CD4-positive, alpha-beta T cell (primary cell): ENCODE measurements at regions not wholly inside any gene's neighbourhood (a gene's known extent, or its start where the extent isn't known, plus 50 kb on each side); places are given as distances from the start of the nearest gene placed in this dataset.

ENCODE experiments used
- ATAC-seq: fragments of 200-7000 bp; cut with Tn5 transposase; one replicate; pipeline ENCODE4 v1.10.0; 2022; ENCODE audit warnings: mild to moderate bottlenecking; ENCODE audit not compliant: poor library complexity
- CTCF ChIA-PET: fragments of 350-600 bp; sonication (Branson Sonifier 250); formaldehyde crosslinking; loops from one replicate; lab custom pipeline; 2021; ENCODE audit warnings: antibody characterized with exemption, inconsistent platforms; lab: Charles Lee
- POLR2A ChIA-PET: fragments of 350-600 bp; sonication (Branson Sonifier 250); formaldehyde crosslinking; loops from one replicate; lab custom pipeline; 2021; ENCODE audit warnings: antibody characterized with exemption, inconsistent platforms; lab: Charles Lee
- DNase-seq, 14 experiments: peaks; one replicate each; pipeline ENCODE4 v3.0.0-alpha.2; 2013 to 2020; ENCODE audit warnings: mixed read lengths in 2 of 14
- H3K27ac ChIP-seq, 2 donors: one replicate each; pipeline versions ENCODE4 v1.5.1 to v1.7.0; 2013; ENCODE audit warnings: low read length in 2 of 2, low read depth in 1 of 2, mild to moderate bottlenecking in 1 of 2
- H3K27me3 ChIP-seq, 2 experiments: 1 replicate in 1 of 2; 2 replicates in 1 of 2; pipeline versions ENCODE4 v1.6.1 to v1.7.0; 2013; ENCODE audit warnings: low read length in 2 of 2, control low read depth in 1 of 2, mild to moderate bottlenecking in 1 of 2, moderate library complexity in 1 of 2; ENCODE audit not compliant: insufficient read depth in 2 of 2, control insufficient read depth in 1 of 2
- H3K36me3 ChIP-seq: one replicate; pipeline ENCODE4 v1.6.1; 2013; ENCODE audit warnings: low read length, control low read depth; ENCODE audit not compliant: insufficient read depth
- H3K4me1 ChIP-seq: one replicate; pipeline ENCODE4 v1.6.1; 2013; ENCODE audit warnings: low read length, control low read depth; ENCODE audit not compliant: insufficient read depth
- H3K4me3 ChIP-seq: one replicate; pipeline ENCODE4 v1.5.1; 2013; ENCODE audit warnings: mild to moderate bottlenecking, low read length, moderate library complexity
- H3K9me3 ChIP-seq, 2 experiments: 1 replicate in 1 of 2; 2 replicates in 1 of 2; pipeline versions ENCODE4 v1.6.1 to v1.7.0; 2013; ENCODE audit warnings: low read length in 2 of 2, mild to moderate bottlenecking in 2 of 2, control low read depth in 1 of 2, moderate library complexity in 1 of 2; ENCODE audit not compliant: control insufficient read depth in 1 of 2, insufficient read depth in 1 of 2
- H3K27ac Mint-ChIP-seq: one replicate; pipeline ENCODE4 v1.8.0; 2020; ENCODE audit warnings: mixed read lengths
- H3K27me3 Mint-ChIP-seq: one replicate; pipeline ENCODE4 v1.8.0; 2021; ENCODE audit warnings: mixed read lengths
- H3K36me3 Mint-ChIP-seq: one replicate; pipeline ENCODE4 v1.8.0; 2021; ENCODE audit warnings: low read depth, mixed read lengths
- H3K4me1 Mint-ChIP-seq: one replicate; pipeline ENCODE4 v1.8.0; 2021; ENCODE audit warnings: low read depth, mixed read lengths
- H3K4me3 Mint-ChIP-seq: one replicate; pipeline ENCODE4 v1.8.0; 2020; ENCODE audit warnings: mild to moderate bottlenecking, mixed read lengths
- H3K9me3 Mint-ChIP-seq: one replicate; pipeline ENCODE4 v1.8.0; 2020; ENCODE audit warnings: mixed read lengths
- CTCF ChIP-seq: fragments of 200-600 bp; IDR thresholded peaks from one replicate; pipeline ENCODE4 v1.8.0; 2022; ENCODE audit warnings: antibody characterized with exemption, mild to moderate bottlenecking
- intact Hi-C, 2 experiments: fragments of 100-400 bp; cut with DNase I in 1 of 2; cut with micrococcal nuclease in 1 of 2; formaldehyde crosslinking; loops; one replicate each; pipeline versions ENCODE4 v1.15.1 to v1.9.0; 2023 to 2025; cut with DNase I, micrococcal nuclease

- Mint-ChIP-seq H3K4me3 (no peak overlapping the region), H3K36me3 (no peaks in the 10 kb centered on the region), H3K27ac (no peak overlapping the region), H3K9me3 (peaks cover 4% of the 10 kb centered on the region), H3K27me3 (peaks cover 10% of the 10 kb centered on the region), H3K4me1 (no peaks in the 10 kb centered on the region)
- POLR2A ChIA-PET, result no interaction called here
- no peak overlapping the region for H3K4me3 ChIP-seq
- ATAC-seq, result no peak
- peaks cover 4% of the 10 kb centered on the region in 2 experiments for H3K9me3 ChIP-seq
- H3K4me1 ChIP-seq, result no peaks in the 10 kb centered on the region
- no peaks in the 10 kb centered on the region for H3K36me3 ChIP-seq
- H3K27ac ChIP-seq, result no peak overlapping the region
- no peak for DNase-seq
- no peaks in the 10 kb centered on the region for H3K27me3 ChIP-seq
- intact Hi-C loops, result no loop called here
- CTCF ChIA-PET, result no interaction called here
- no peak for TF ChIP-seq CTCF
Observed at GRCh38 chr12:114611145-114612018, 72.6 kb downstream of the TBX3 start.

- Mint-ChIP-seq H3K36me3 (no peaks in the 10 kb centered on the region), H3K27ac (no peak overlapping the region), H3K4me3 (no peak overlapping the region), H3K27me3 (peaks cover 10% of the 10 kb centered on the region), H3K9me3 (no peaks in the 10 kb centered on the region), H3K4me1 (no peaks in the 10 kb centered on the region)
- intact Hi-C loops, result loop anchor here in 1 of 2 experiments (5.0 kb wide), 1 partner anchor 1016 kb away; no protein-coding TSS in a partner anchor
- Histone ChIP-seq H3K4me1 (no peaks in the 10 kb centered on the region), H3K27me3 (no peaks in the 10 kb centered on the region), H3K27ac (no peak overlapping the region), H3K9me3 (no peaks in the 10 kb centered on the region), H3K36me3 (no peaks in the 10 kb centered on the region), H3K4me3 (no peak overlapping the region)
- CTCF ChIA-PET, result no interaction called here
- POLR2A ChIA-PET, result no interaction called here
- no peak for ATAC-seq
- no peak for DNase-seq
- TF ChIP-seq CTCF, result no peak
Observed at GRCh38 chr12:114608509-114608908, 75.5 kb downstream of the TBX3 start.

DNA sequence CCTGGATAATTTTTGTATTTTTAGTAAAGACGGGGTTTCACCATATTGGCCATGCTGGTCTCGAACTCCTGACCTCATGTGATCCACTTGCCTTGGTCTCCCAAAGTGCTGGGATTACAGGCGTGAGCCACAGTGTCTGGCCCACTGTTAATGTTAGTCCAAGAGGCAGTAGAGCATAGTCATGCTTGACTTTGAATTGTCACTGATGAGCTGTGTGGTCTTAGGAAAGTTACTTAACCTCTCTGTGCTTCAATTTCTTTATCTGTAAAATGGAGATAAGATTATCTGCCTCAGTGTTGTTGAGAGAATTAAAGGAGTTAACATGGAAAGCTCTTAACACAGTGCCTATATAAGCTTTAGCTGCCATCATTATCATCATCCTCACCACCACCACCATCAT lies 78.1 kb downstream of the TBX3 start:
- Mint-ChIP-seq H3K27ac (no peak overlapping the region), H3K4me1 (no peaks in the 10 kb centered on the region), H3K4me3 (no peak overlapping the region), H3K9me3 (no peaks in the 10 kb centered on the region), H3K36me3 (no peaks in the 10 kb centered on the region), H3K27me3 (no peaks in the 10 kb centered on the region)
- Histone ChIP-seq H3K4me3 (no peak overlapping the region), H3K36me3 (no peaks in the 10 kb centered on the region), H3K4me1 (no peaks in the 10 kb centered on the region), H3K9me3 (peaks cover 0 to 3% of the 10 kb centered on the region in 2 experiments), H3K27me3 (no peaks in the 10 kb centered on the region), H3K27ac (no peak overlapping the region)
- ChIA-PET CTCF (no interaction called here), POLR2A (no interaction called here)
- TF ChIP-seq CTCF, result no peak
- ATAC-seq, result no peak
- no peak for DNase-seq
- intact Hi-C loops, result loop anchor here in 1 of 2 experiments (5.0 kb wide), 1 partner anchor 1014 kb away; no protein-coding TSS in a partner anchor
